CD4-positive, alpha-beta T cell treated with Interleukin-12 subunit alpha and Interleukin-12 subunit beta, for 1 hour (primary cell): ENCODE measurements at regions not wholly inside any gene's neighbourhood (a gene's known extent, or its start where the extent isn't known, plus 50 kb on each side); places are given as distances from the start of the nearest gene placed in this dataset.
A peak's percentile ranks its signal among the peaks of the same experiment; 100 is the strongest.
"Not testable (repeated sequence)": the region's sequence is repeated elsewhere in the genome, so short reads cannot be mapped to it uniquely, and the experiment has no call there.

Experiments
- DNase-seq: peaks from one replicate; pipeline ENCODE4 v3.0.0-alpha.2; 2020

- not testable (repeated sequence) for DNase-seq
These were observed 111.4 kb upstream of the METTL9 start for GRCh38 chr16:21487956-21488355.

DNA sequence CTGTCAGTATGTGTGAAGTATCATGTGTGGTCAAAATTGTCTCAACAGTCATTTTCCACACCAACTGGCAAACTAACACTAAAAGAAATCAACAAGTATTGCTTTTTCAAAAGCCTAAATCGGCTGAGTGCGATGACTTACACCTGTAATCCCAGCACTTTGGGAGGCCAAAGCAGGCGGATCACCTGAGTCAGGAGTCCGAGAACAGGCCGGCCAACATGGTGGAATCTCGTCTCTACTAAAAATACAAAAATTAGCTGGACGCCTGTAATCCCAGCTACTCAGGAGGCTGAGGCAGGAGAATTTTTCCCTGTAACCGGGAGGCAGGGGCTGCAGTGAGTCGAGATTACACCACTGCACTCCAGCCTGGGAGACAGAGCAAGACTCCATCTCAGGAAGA, 100.3 kb upstream of the METTL9 start:
- DNase-seq: not testable (repeated sequence)

GRCh38 chr16:21501223-21501868, 98.0 kb upstream of the METTL9 start:
- peak; percentile 81 for DNase-seq

GRCh38 chr16:21501869-21502667, 97.3 kb upstream of the METTL9 start:
- DNase-seq: peak; percentile 93

GRCh38 chr16:21503574-21503920, 95.8 kb upstream of the METTL9 start:
- DNase-seq: not testable (repeated sequence)

DNA sequence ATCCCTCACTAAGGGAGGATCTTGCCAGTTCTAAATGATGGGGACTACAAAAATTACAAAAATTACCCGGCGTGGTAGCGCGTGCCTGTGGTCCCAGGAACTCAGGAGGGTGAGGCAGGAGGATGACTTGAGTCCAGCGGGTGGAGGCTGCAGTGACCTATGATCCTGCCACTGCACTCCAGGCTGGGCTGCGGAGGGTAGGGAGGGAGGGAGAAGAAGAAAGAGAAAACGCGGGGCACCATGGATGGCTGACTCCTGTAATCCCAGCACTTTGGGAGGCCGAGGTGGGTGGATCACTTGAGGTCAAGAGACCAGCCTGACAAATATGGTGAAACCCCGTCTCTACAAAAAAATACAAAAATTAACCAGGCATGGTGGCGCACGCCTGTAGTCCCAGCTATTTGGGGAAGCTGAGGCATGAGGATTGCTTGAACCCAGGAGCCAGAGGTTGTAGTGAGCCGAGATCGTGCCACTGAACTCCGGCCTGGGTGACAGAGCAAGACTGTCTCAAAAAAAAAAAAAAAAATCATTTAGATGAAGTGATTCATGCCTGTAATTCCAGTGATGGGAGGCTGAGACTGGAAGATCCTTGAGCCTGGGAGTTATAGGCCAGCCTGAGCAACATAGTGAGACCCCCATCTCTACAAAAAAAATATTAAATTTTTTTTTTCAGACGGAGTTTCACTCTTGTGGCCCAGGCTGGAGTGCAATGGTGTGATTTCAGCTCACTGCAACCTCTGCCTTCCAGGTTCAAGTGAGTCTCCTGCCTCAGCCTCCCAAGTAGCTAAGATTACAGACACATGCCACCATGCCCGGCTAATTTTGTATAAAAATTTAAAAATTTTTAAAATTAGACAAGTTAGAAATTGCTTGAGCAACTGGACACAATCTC, 95.2 kb upstream of the METTL9 start:
- not testable (repeated sequence) for DNase-seq

DNA sequence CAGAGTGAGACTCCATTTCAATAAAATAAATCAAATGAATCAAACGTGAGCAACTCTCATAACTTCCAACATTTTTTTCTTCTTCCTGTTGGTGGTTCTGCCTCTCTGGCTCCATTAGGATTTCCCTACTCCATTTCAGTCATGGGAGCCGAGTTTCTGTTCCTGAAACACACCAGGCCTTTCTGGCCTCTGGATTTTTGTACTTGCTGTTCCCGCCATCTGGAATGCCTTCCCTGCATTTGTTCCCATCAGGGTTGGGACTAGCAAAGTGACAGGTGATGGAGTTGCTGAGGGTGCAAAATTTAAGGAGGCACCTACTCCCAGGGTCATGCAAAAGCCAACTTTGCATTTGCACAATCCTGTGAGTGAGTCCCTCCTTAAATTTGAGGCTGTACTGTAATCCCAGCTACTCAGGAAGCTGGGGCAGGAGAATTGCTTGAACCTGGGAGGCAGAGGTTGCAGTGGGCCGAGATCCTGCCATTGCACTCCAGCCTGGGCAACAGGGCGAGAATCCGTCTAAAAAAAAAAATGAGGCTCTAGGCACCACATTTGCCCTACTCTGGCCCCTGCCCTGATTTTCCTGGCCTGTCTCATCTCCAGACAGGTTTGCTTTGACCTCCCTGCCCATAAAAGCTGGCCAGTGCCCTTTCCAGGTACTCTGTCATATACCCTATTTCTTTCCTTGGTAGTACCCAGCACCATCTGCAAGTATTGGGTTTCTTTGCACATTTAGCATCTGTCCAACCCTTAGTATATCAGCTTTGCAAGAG, 93.4 kb upstream of the METTL9 start:
- not testable (repeated sequence) for DNase-seq

GRCh38 chr16:21506857-21507456, 92.4 kb upstream of the METTL9 start:
- peak; percentile 65 for DNase-seq

DNA sequence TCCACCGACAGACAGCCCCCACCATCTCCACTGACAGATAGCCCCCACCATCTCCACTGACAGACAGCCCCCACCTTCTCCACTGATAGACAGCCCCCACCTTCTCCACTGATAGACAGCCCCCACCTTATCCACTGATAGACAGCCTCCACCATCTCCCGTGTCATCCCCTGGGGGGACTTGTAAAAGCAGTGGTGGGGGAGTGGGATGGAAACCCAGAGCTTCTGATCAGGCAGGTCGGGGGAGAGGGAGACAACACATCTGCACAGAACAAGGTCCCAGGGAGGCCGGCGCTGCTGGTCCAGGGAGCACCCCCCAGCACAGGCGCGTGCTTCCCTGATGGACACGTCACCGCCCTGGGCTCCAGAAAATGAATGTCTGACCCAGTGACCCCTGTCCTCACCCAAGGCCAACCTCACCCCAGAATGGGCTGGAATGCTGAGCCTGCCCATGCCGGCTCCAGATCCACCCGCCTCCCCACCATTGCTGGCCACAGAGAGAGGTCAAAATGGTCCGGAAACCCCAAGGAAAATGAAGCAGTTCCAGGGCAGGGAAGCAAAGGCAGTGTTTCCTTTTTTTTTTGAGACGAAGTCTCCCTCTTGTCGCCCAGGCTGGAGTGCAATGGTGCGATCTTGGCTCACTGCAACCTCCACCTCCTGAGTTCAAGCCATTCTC, 91.6 kb upstream of the METTL9 start:
- DNase-seq: peak; percentile 38

GRCh38 chr16:21508661-21509436, 90.5 kb upstream of the METTL9 start:
- DNase-seq: not testable (repeated sequence)

GRCh38 chr16:21509437-21510086, 89.8 kb upstream of the METTL9 start:
- not testable (repeated sequence) for DNase-seq

DNA sequence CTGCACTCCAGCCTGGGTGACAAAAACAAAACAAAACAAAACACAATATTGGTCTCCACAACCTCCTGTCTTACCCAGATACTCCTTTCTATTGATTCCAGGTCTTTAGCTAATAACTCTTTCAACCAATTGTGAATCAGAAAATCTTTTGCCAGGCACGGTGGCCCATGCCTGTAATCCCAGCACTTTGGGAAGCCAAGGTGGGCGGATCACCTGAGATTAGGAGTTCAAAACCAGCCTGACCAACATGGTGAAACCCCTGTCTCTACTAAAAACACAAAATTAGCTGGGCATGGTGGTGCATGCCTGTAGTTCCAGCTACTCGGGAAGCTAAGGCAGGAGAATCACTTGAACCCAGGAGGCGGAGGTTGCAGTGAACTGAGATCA, 88.5 kb upstream of the METTL9 start:
- DNase-seq: not testable (repeated sequence)

- DNase-seq: not testable (repeated sequence)
These were observed 87.8 kb upstream of the METTL9 start for GRCh38 chr16:21511315-21512210.

- DNase-seq: not testable (repeated sequence)
These were observed 86.8 kb upstream of the METTL9 start for GRCh38 chr16:21512280-21513192.

- not testable (repeated sequence) for DNase-seq
These were observed 86.0 kb upstream of the METTL9 start for GRCh38 chr16:21513337-21513741.

GRCh38 chr16:21513812-21514473, 85.4 kb upstream of the METTL9 start:
- DNase-seq: not testable (repeated sequence)

DNA sequence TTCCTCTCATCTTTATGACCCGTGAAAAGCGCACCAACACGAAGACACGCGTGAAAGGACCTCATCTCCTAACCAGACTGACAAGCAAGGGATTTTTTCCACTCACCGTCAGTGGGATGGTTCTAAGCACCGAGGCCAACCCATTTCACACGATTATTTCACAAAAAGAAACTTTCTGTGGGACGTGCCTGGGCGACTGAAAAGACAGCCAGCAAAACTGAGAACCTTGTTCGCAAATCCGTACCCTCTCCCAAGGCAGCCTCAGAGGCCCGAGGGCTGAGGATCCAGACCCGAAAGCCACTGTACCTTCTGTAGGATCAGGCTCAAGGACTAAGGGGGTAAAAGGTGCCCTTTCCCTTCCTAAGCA, 84.9 kb upstream of the METTL9 start:
- DNase-seq: not testable (repeated sequence)

- not testable (repeated sequence) for DNase-seq
These were observed 82.7 kb upstream of the METTL9 start for GRCh38 chr16:21516705-21517040.
